ENCODE measurements at regions not wholly inside any gene's neighbourhood (a gene's known extent, or its start where the extent isn't known, plus 50 kb on each side); places are given as distances from the start of the nearest gene placed in this dataset.
"Not testable (repeated sequence)": the region's sequence is repeated elsewhere in the genome, so short reads cannot be mapped to it uniquely, and the experiment has no call there.

- in situ Hi-C loops (cut with MboI; ENCODE audit: low pct_unique_long_range_greater_than_20kb, low sequenced_read_pairs), result loop anchor here (25.0 kb wide), 1 partner anchor 569 kb away; no protein-coding TSS in a partner anchor
- DNase-seq, result no peak
These were observed 154.1 kb downstream of the SH3BP4 start for GRCh38 chr2:235105821-235106359.

GRCh38 chr2:235106874-235107639, 155.2 kb downstream of the SH3BP4 start:
- in situ Hi-C loops (cut with MboI; ENCODE audit: low pct_unique_long_range_greater_than_20kb, low sequenced_read_pairs), result loop anchor here (25.0 kb wide), 1 partner anchor 570 kb away; no protein-coding TSS in a partner anchor
- DNase-seq, result peak; percentile 40

- no peak for DNase-seq
- in situ Hi-C loops (cut with MboI; ENCODE audit: low pct_unique_long_range_greater_than_20kb, low sequenced_read_pairs), result loop anchor here (25.0 kb wide), 1 partner anchor 570 kb away; no protein-coding TSS in a partner anchor
These were observed 155.8 kb downstream of the SH3BP4 start for GRCh38 chr2:235107640-235107951.

GRCh38 chr2:235109561-235109960, 157.7 kb downstream of the SH3BP4 start:
- not testable (repeated sequence) for DNase-seq
- in situ Hi-C loops (cut with MboI; ENCODE audit: low pct_unique_long_range_greater_than_20kb, low sequenced_read_pairs), result loop anchor here (25.0 kb wide), 1 partner anchor 572 kb away; no protein-coding TSS in a partner anchor

- no peak for DNase-seq
- in situ Hi-C loops (cut with MboI; ENCODE audit: low pct_unique_long_range_greater_than_20kb, low sequenced_read_pairs), result loop anchor here (25.0 kb wide), 1 partner anchor 575 kb away; no protein-coding TSS in a partner anchor
These were observed 160.5 kb downstream of the SH3BP4 start for GRCh38 chr2:235112365-235112764.

- in situ Hi-C loops (cut with MboI; ENCODE audit: low pct_unique_long_range_greater_than_20kb, low sequenced_read_pairs), result loop anchor here (25.0 kb wide), 1 partner anchor 577 kb away; no protein-coding TSS in a partner anchor
- DNase-seq, result no peak
These were observed 162.0 kb downstream of the SH3BP4 start for GRCh38 chr2:235113854-235114253.

- in situ Hi-C loops (cut with MboI; ENCODE audit: low pct_unique_long_range_greater_than_20kb, low sequenced_read_pairs), result loop anchor here (25.0 kb wide), 1 partner anchor 577 kb away; no protein-coding TSS in a partner anchor
- DNase-seq, result no peak
These were observed 162.5 kb downstream of the SH3BP4 start for GRCh38 chr2:235114286-235114685.

GRCh38 chr2:235115521-235115920, 163.7 kb downstream of the SH3BP4 start:
- DNase-seq, result no peak
- in situ Hi-C loops (cut with MboI; ENCODE audit: low pct_unique_long_range_greater_than_20kb, low sequenced_read_pairs), result loop anchor here (25.0 kb wide), 1 partner anchor 578 kb away; no protein-coding TSS in a partner anchor

GRCh38 chr2:235116885-235117492, 165.2 kb downstream of the SH3BP4 start:
- in situ Hi-C loops (cut with MboI; ENCODE audit: low pct_unique_long_range_greater_than_20kb, low sequenced_read_pairs), result loop anchor here (25.0 kb wide), 1 partner anchor 580 kb away; no protein-coding TSS in a partner anchor
- peak; percentile 44 for DNase-seq

- DNase-seq, result no peak
- in situ Hi-C loops (cut with MboI; ENCODE audit: low pct_unique_long_range_greater_than_20kb, low sequenced_read_pairs), result loop anchor here (25.0 kb wide), 1 partner anchor 611 kb away; no protein-coding TSS in a partner anchor
These were observed 175.0 kb downstream of the SH3BP4 start for GRCh38 chr2:235126768-235127167.

- no peak for DNase-seq
- in situ Hi-C loops (cut with MboI; ENCODE audit: low pct_unique_long_range_greater_than_20kb, low sequenced_read_pairs), result loop anchor here (25.0 kb wide), 1 partner anchor 609 kb away; no protein-coding TSS in a partner anchor
These were observed 176.1 kb downstream of the SH3BP4 start for GRCh38 chr2:235127931-235128330.

GRCh38 chr2:235129850-235130249, 178.0 kb downstream of the SH3BP4 start:
- no peak for DNase-seq
- in situ Hi-C loops (cut with MboI; ENCODE audit: low pct_unique_long_range_greater_than_20kb, low sequenced_read_pairs), result loop anchor here (25.0 kb wide), 1 partner anchor 607 kb away; no protein-coding TSS in a partner anchor

GRCh38 chr2:235131334-235132305, 179.8 kb downstream of the SH3BP4 start:
- in situ Hi-C loops (cut with MboI; ENCODE audit: low pct_unique_long_range_greater_than_20kb, low sequenced_read_pairs), result loop anchor here (25.0 kb wide), 1 partner anchor 606 kb away; no protein-coding TSS in a partner anchor

GRCh38 chr2:235132651-235133050, 180.8 kb downstream of the SH3BP4 start:
- no peak for DNase-seq
- in situ Hi-C loops (cut with MboI; ENCODE audit: low pct_unique_long_range_greater_than_20kb, low sequenced_read_pairs), result loop anchor here (25.0 kb wide), 1 partner anchor 605 kb away; no protein-coding TSS in a partner anchor

More at GRCh38 chr2:235131334-235132305, 179.8 kb downstream of the SH3BP4 start:
- no peak for DNase-seq

GRCh38 chr2:235133837-235134236, 182.0 kb downstream of the SH3BP4 start:
- DNase-seq, result no peak
- in situ Hi-C loops (cut with MboI; ENCODE audit: low pct_unique_long_range_greater_than_20kb, low sequenced_read_pairs), result loop anchor here (25.0 kb wide), 1 partner anchor 603 kb away; no protein-coding TSS in a partner anchor

GRCh38 chr2:235134420-235134819, 182.6 kb downstream of the SH3BP4 start:
- no peak for DNase-seq
- in situ Hi-C loops (cut with MboI; ENCODE audit: low pct_unique_long_range_greater_than_20kb, low sequenced_read_pairs), result loop anchor here (25.0 kb wide), 1 partner anchor 603 kb away; no protein-coding TSS in a partner anchor

- no peak for DNase-seq
These were observed 183.6 kb downstream of the SH3BP4 start for GRCh38 chr2:235135195-235135965.

More at GRCh38 chr2:235135195-235135965, 183.6 kb downstream of the SH3BP4 start:
- in situ Hi-C loops (cut with MboI; ENCODE audit: low pct_unique_long_range_greater_than_20kb, low sequenced_read_pairs), result loop anchor here (25.0 kb wide), 1 partner anchor 602 kb away; no protein-coding TSS in a partner anchor

Data from KBM-7 (cell line).